AG04449 (cell line): ENCODE measurements at regions not wholly inside any gene's neighbourhood (a gene's known extent, or its start where the extent isn't known, plus 50 kb on each side); places are given as distances from the start of the nearest gene placed in this dataset.

Experiments used
- CTCF ChIA-PET: fragments of 350-600 bp; formaldehyde crosslinking; extraction: SDS; loops from one replicate; lab custom pipeline; 2021; ENCODE audit warnings: antibody characterized with exemption; lab: Yijun Ruan, JAX
- POLR2A ChIA-PET: fragments of 400-600, 350-600 bp; formaldehyde crosslinking; extraction: SDS; loops from one replicate; lab custom pipeline; 2020; ENCODE audit warnings: antibody characterized with exemption, inconsistent platforms; lab: Yijun Ruan, JAX
- DNase-seq: peaks from one replicate; pipeline ENCODE4 v3.0.0-alpha.2; 2010; ENCODE audit warnings: low read depth, low spot score
- H3K4me3 ChIP-seq: 2 replicates; pipeline ENCODE4 v1.5.1; 2011; ENCODE audit warnings: low read depth, mild to moderate bottlenecking, control low read depth, low read length
- CTCF ChIP-seq: IDR thresholded peaks from one replicate; pipeline ENCODE4 v1.5.1; 2011; ENCODE audit warnings: mild to moderate bottlenecking, moderate library complexity, low read length, control low read depth, inconsistent platforms; ENCODE audit not compliant: insufficient read depth; ENCODE audit errors: missing control alignments

- TF ChIP-seq CTCF, result no peak
- H3K4me3 ChIP-seq, result no peak overlapping the region
- ChIA-PET CTCF (no interaction called here), POLR2A (no interaction called here)
- DNase-seq, result no peak
Observed at GRCh38 chr1:5084676-5085075, 430.3 kb downstream of the AJAP1 start.

- POLR2A ChIA-PET, result no interaction called here
- H3K4me3 ChIP-seq, result no peak overlapping the region
- CTCF ChIA-PET, result no interaction called here
- no peak for TF ChIP-seq CTCF
- DNase-seq, result no peak
Observed at GRCh38 chr1:5067246-5067645, 412.8 kb downstream of the AJAP1 start.

- TF ChIP-seq CTCF, result no peak
- DNase-seq, result no peak
- ChIA-PET POLR2A (no interaction called here), CTCF (no interaction called here)
- H3K4me3 ChIP-seq, result no peak overlapping the region
Observed at GRCh38 chr1:5053744-5054143, 399.3 kb downstream of the AJAP1 start.

- no peak for TF ChIP-seq CTCF
- ChIA-PET CTCF (no interaction called here), POLR2A (no interaction called here)
- no peak for DNase-seq
- H3K4me3 ChIP-seq, result no peak overlapping the region
Observed at GRCh38 chr1:5029136-5029535, 374.7 kb downstream of the AJAP1 start.

- no peak for TF ChIP-seq CTCF
- ChIA-PET CTCF (no interaction called here), POLR2A (interaction anchor here (0.7 kb wide), 1 partner anchor 47 kb away, joined by 3 read pairs; no protein-coding TSS in a partner anchor)
- no peak for DNase-seq
- no peak overlapping the region for H3K4me3 ChIP-seq
Observed at GRCh38 chr1:5012249-5012648, 357.8 kb downstream of the AJAP1 start.

GRCh38 chr1:5010656-5011055, 356.2 kb downstream of the AJAP1 start:
- CTCF ChIA-PET, result no interaction called here
- H3K4me3 ChIP-seq, result no peak overlapping the region

More at GRCh38 chr1:5010656-5011055, 356.2 kb downstream of the AJAP1 start:
- no peak for DNase-seq
- no peak for TF ChIP-seq CTCF
- POLR2A ChIA-PET, result no interaction called here
